ENCODE measurements at regions not wholly inside any gene's neighbourhood (a gene's known extent, or its start where the extent isn't known, plus 50 kb on each side); places are given as distances from the start of the nearest gene placed in this dataset.

DNA sequence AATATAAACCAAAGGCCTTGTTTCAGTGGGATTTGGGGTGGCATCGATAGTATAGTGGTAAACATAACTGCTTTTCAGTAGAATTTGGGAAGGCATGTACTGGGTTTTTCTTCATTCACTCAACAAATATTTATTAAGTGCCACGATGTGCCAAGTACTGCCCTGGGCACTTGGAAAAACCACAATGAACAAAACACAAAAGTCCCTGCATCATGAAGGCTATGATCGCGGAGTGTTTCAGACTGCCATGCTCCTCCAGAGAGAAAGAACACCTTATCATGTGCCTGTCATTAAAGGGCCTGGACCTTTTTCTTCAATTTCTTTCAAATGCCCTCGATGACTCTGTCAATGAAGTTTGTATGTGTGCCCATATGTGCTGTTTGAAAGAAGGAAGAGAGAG lies 59.2 kb upstream of the CEP85L start:
- Histone ChIP-seq H4K8ac (ENCODE audit: extremely low read depth, insufficient read depth, low read length) (no peak overlapping the region), H3K18ac (ENCODE audit: extremely low read depth, low read length) (no peak overlapping the region), H3K9me3 (ENCODE audit: insufficient read depth in 2 of 2, low read depth in 1 of 2, low read length in 1 of 2) (no peaks in the 10 kb centered on the region), H3K4ac (replicated peaks; ENCODE audit: insufficient read length, low read depth, low read length) (no peak overlapping the region), H2BK120ac (replicated peaks; ENCODE audit: low read depth, low read length) (no peak overlapping the region), H2BK15ac (ENCODE audit: low read length) (no peak overlapping the region), H3K9ac (replicated peaks in 1 of 4; ENCODE audit: extremely low read depth in 1 of 4, low read depth in 3 of 4, low read length in 3 of 4) (no peak overlapping the region), H2BK20ac (ENCODE audit: low read length) (no peak overlapping the region), H3K23ac (ENCODE audit: insufficient read length) (no peak overlapping the region), H2BK5ac (ENCODE audit: low read depth, low read length) (no peak overlapping the region), H3K36me3 (ENCODE audit: control insufficient read depth in 2 of 4, insufficient read depth in 4 of 4, low read length in 3 of 4) (no peaks in the 10 kb centered on the region), H4K5ac (ENCODE audit: insufficient read length, low read depth, low read length) (no peak overlapping the region), H2BK12ac (ENCODE audit: low read depth, low read length) (no peak overlapping the region), H3K4me1 (replicated peaks in 1 of 4; ENCODE audit: control insufficient read depth in 3 of 4, insufficient read depth in 4 of 4, low read length in 3 of 4) (peaks cover 0 to 15% (median 7%) of the 10 kb centered on the region in 4 experiments; a peak in 5 of 7 replicates), H3K4me2 (ENCODE audit: insufficient read depth in 1 of 2, low read depth in 2 of 2, low read length in 2 of 2) (no peak overlapping the region), H4K20me1 (replicated peaks in 1 of 2; ENCODE audit: control insufficient read depth in 1 of 2, insufficient read depth in 2 of 2, low read length in 2 of 2) (no peaks in the 10 kb centered on the region), H3K79me1 (ENCODE audit: low read depth, low read length) (no peaks in the 10 kb centered on the region), H3K14ac (ENCODE audit: insufficient read length) (no peak overlapping the region), H2AFZ (ENCODE audit: low read length) (no peak overlapping the region), H3K56ac (replicated peaks; ENCODE audit: insufficient read length, low read depth, low read length) (no peak overlapping the region), H3K27me3 (replicated peaks in 1 of 4; ENCODE audit: control insufficient read depth in 3 of 4, extremely low read depth in 1 of 4, insufficient read depth in 3 of 4, low read length in 3 of 4) (no peaks in the 10 kb centered on the region), H3K23me2 (ENCODE audit: low read depth, low read length) (no peaks in the 10 kb centered on the region), H2AK5ac (ENCODE audit: low read depth, low read length) (no peak overlapping the region), H3K79me2 (ENCODE audit: control insufficient read depth in 1 of 2, insufficient read depth in 2 of 2, low read length in 2 of 2) (no peaks in the 10 kb centered on the region), H3K27ac (ENCODE audit: low read depth, low read length) (no peak overlapping the region), H3K4me3 (ENCODE audit: extremely low read depth in 1 of 4, insufficient read depth in 2 of 4, low read depth in 3 of 4, low read length in 4 of 4) (no peak overlapping the region), H4K91ac (replicated peaks; ENCODE audit: insufficient read length, low read length) (no peak overlapping the region)
- FAIRE-seq (no peak), DNase-seq (ENCODE audit: low read depth in 1 of 2, low spot score in 2 of 2) (no peak)
- POLR2A ChIA-PET (ENCODE audit: partially characterized antibody) = no interaction called here
- CTCF ChIA-PET (ENCODE audit: partially characterized antibody) = interaction anchor here (2.5 to 2.6 kb wide), 2 partner anchors 18 to 74 kb away, joined by 6 read pairs; no protein-coding TSS in a partner anchor
- no peak for TF ChIP-seq POLR2A (IDR thresholded peaks at IDR 0.05; ENCODE audit: control extremely low read depth in 1 of 2, low read depth in 2 of 2, low read length in 2 of 2)
- no peak for TF ChIP-seq CHD2 (IDR thresholded peaks at IDR 0.05; ENCODE audit: low read length)
- TF ChIP-seq, protein P1, sequence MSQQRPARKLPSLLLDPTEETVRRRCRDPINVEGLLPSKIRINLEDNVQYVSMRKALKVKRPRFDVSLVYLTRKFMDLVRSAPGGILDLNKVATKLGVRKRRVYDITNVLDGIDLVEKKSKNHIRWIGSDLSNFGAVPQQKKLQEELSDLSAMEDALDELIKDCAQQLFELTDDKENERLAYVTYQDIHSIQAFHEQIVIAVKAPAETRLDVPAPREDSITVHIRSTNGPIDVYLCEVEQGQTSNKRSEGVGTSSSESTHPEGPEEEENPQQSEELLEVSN (IDR thresholded peaks at IDR 0.05) = no peak
- TF ChIP-seq, protein P2, sequence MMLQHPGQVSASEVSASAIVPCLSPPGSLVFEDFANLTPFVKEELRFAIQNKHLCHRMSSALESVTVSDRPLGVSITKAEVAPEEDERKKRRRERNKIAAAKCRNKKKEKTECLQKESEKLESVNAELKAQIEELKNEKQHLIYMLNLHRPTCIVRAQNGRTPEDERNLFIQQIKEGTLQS (IDR thresholded peaks at IDR 0.05; ENCODE audit: insufficient read depth, low read depth, low read length) = no peak
- no peak for TF ChIP-seq TCF12 (IDR thresholded peaks at IDR 0.05; ENCODE audit: low read depth, low read length)
- no peak for TF ChIP-seq EGR1 (IDR thresholded peaks at IDR 0.05; ENCODE audit: borderline replicate concordance, low read depth, low read length)
- no peak for TF ChIP-seq JUN (IDR thresholded peaks at IDR 0.05; ENCODE audit: low read depth, low read length)
- TF ChIP-seq, protein P3, sequence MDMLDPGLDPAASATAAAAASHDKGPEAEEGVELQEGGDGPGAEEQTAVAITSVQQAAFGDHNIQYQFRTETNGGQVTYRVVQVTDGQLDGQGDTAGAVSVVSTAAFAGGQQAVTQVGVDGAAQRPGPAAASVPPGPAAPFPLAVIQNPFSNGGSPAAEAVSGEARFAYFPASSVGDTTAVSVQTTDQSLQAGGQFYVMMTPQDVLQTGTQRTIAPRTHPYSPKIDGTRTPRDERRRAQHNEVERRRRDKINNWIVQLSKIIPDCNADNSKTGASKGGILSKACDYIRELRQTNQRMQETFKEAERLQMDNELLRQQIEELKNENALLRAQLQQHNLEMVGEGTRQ (IDR thresholded peaks at IDR 0.05; ENCODE audit: low read length) = no peak
- TF ChIP-seq EZH2 (IDR thresholded peaks at IDR 0.05; ENCODE audit: low read depth, low read length, severe bottlenecking) = no peak
- 89% methylated on average over 5 of the region's 5 CpGs; no CpG with 5 or more reads in 1 of the 2 experiments for WGBS, 2 experiments (ENCODE audit: extremely low coverage in 1 of 2, insufficient coverage in 1 of 2, insufficient read length in 1 of 2, insufficient replicate concordance in 2 of 2, low coverage in 1 of 2, low lambda C conversion rate in 2 of 2, missing lambda C conversion rate in 1 of 2)

Data from H1 (cell line).